ENCODE measurements at regions not wholly inside any gene's neighbourhood (a gene's known extent, or its start where the extent isn't known, plus 50 kb on each side); places are given as distances from the start of the nearest gene placed in this dataset.

DNA sequence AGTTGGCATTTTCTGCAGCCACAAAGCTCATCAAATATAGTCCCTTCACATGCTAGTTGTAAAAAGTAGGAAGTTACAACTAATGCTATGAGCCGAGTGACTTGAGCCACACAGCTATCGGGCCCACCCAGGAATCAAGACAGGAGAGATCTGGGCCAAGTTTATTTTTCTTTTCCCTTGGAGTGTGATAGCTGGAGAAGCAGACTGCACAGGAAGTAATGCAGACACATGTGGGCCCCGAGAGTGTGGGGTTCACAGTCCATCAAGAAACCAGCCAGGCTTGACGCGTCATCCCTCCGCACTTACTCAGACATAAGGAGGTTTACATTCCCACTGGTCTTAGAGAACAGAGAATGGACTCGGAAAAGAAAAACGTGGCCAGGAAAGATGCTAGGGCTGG, 403.1 kb upstream of the CDH11 start:
- DNase-seq: no peak

DNA sequence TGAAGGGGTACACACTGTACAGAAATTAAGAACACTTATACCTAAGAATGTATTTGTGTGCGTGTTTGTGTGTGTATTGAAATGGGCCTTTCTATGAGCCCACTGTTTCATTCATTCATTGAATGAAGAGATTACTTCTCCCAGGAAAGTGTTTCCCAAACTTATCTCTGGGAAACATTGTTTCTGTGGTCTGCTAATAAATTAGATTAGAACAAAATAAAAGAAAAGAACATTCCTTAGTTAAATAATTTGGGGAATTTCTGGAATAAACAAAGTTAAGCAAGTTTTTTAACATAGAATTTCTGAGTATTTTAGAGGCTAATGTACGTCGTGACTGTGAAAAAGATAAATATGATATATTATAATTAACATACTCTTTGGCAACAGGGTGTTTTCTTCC, 402.4 kb upstream of the CDH11 start:
- no peak for DNase-seq

DNA sequence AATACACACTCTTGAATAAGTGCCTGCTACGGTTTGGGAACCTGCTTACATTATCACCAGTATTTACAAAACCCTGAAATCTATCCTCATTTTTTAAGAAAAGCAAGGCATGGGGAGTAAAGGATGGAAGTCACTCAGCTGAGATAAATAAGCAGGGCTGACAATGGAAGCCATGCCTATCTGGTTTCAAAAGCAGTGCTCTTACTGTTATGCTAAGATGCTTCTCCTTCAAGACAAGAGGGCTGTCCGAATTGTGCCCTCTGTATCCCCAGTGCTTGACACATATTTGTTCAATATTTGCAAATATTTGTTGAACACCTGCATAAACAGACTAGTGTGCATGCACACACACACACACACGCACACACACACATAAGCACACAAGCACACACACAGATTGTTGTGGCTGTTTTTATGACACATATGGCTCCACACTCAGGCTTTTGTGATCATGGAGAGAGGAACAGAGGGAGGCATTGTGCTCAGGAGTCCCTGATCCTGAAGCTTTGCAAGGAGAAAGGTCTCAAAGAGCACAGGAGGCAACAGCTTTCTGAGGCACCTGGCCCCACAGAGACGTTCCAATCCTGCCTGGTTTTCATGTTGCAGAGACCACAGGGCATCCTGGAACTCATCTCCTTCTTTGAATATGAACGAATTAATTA, 401.6 kb upstream of the CDH11 start:
- no peak for DNase-seq

DNA sequence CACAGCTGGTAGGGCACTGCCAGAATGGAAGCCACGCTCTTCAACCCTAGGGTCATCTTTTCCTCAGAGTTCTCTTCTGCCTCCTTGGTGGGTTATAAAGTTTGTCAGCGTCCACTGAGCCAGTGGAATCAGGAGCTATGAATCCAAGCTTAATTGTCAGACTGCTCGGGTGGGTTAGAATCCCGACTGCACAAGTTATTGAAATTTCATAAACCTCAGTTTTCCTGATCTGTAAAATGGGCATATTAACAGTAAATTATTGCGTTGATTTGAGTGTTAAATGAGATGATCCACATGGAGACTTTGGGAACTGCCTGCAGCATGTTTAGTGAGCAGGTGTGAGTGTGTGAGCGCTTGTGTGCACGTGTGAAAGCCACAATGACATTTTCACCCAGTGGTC, 400.5 kb upstream of the CDH11 start:
- no peak for DNase-seq

DNA sequence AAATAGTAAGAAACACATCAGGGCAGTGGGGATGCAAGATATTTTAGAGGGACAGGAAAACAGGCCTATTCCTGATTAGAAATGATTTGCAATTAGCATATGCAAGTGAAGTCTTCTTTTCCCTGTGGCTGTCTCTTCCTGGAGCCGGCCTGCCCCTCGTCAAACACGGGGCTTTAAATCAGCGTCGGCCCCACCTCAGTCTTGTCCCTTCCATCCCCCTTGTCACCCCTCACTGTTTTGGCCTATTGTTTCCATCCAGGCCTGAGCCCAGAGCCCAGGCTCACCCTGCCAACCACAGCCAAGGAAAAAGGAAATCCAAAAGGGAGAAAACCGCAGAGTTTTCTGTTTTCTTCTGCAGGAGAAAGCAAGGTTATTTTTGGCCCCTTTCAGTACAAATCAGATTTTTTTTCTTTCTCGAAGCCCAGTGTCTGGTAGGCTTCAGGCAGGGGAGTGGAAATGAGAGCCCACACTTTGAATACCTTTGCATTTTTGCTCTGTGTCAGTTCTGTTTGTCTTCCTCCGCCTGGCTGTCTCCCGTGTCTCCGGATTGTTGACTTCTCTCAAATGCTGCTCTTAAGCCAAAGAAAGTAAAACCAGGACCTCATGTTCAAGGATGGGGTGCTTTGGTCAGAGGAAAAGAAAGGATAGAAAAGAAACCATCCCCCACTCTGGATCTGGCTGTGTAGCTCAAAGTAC, 399.9 kb upstream of the CDH11 start:
- no peak for DNase-seq

DNA sequence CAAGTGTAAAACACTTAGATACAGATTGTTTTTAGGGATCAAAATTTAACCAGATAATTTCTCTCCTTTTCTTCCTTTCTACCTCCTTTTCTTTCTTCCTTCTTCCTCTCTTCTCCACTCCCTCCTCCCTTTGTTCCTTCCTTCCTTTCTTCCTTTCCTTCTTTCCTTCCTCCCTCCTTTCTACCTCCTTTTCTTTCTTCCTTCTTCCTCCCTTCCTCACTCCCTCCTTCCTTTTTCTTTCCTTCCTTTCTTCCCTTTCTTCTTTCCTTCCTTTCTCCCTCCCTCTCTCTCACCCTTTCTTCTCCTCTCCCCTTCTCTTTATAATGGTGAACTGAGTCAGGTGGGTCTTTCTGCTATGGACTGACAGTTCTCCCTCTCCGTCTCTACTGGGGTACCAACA, 397.5 kb upstream of the CDH11 start:
- DNase-seq: no peak

DNA sequence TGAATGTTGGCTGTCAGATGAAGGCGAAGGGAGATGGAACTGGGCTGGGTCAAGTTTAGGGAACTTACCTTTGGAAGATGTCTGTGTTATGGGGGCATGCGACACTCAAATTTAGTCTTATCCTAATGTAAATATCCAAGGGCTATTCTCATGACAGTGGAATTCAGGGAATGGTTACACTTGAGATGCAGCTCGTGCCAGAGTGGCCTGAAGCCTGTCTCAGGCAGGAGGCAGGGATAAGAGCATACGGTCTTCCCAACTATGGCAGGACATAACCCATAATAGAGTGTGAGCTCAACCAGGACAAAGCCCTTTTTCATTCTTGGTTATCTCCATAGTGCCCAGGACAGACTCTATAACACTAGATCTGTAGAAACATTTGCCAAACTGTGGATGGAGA, 393.3 kb upstream of the CDH11 start:
- DNase-seq: no peak

DNA sequence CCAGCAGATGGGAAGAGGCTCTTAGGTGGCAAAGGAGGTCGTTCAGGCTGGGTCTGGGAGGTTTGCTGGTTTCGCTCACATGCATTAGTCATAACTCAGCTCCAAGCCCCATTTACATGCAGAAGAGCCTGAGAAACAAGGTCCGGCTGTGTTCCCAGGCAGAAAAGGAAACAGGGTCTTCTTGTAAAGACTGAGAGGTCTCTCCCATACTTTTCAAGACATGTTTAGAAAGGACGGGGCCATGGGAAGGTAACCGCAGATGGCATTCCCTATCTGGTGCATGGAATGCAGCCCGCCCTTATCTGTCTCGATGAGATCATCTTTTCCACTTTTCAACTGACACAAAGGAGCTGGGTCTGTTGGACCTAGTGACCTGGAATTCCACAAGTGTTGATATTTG, 389.0 kb upstream of the CDH11 start:
- no peak for DNase-seq

DNA sequence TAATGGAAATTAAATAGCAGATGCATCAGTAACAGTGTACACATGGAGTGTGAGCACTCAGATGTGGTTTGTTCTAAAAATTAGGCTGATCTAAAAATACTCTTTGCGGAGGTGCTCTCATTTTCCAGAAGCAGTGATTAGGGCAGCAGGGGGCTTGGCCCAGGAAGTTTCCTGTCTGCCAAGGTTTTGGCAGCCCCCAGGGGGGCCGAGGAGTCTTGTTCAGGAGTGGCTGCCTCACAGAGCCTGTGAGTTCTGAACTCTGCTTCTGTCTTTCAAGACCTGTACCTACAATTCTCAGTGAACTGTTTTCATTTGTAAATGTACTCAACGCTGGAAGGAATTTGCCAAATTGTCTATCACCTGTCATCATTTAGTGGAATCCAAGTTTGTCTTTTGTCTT, 388.4 kb upstream of the CDH11 start:
- no peak for DNase-seq

DNA sequence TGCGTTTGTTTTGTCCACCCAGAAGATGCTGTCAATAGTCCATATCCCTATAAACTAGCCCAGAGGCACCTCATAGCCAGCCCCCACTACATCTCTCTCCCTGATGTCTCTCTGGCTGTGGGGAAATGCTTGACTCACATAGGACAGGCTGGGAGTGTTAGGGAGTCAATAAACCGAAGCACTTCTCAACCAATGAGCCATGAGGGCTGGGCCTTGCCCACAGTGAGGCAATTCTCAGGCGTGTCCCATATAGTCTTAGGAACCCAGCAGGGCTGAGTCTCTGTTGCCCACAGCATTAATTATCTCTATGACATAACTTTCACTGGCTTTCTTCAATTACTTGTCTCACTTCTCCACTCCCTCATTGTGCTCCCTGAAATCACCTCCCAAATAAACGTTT, 387.3 kb upstream of the CDH11 start:
- no peak for DNase-seq

DNA sequence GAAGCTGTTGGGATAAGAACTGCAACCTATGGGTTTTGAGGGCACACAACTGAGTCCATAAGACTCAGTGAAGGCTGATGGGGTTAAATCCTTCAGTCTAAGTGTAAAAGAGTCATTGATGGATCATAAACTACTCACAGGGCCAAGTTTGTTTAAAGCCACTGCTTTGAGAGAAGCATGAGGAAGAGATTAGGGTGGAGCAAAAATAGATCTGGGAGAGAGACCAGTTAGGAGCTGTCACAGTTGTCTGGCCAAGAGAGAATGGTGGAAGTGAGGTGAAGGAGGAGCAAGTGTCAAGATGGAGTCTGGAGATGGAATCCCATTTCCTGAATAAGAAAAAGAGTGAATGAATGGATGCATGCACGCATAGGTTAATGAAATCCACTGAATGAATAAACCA, 379.1 kb upstream of the CDH11 start:
- no peak for DNase-seq

DNA sequence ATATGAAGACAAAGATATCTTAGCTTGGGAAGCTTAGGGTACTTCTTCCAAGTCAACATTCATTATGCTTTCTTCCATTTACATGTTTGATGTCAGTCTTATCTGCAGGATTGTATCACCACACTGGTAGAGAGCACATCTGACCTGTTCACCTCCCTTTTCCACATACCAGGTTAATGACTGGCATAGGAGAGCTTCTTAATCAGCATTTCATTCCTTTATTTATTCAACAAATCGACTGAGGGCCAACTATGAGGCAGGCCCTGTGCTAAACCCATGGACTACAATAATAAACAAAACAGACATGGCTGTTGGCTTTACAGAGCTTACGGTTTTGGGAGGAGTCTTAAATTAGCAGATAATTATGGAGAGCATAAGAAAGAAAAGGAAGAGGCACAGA, 378.1 kb upstream of the CDH11 start:
- no peak for DNase-seq

DNA sequence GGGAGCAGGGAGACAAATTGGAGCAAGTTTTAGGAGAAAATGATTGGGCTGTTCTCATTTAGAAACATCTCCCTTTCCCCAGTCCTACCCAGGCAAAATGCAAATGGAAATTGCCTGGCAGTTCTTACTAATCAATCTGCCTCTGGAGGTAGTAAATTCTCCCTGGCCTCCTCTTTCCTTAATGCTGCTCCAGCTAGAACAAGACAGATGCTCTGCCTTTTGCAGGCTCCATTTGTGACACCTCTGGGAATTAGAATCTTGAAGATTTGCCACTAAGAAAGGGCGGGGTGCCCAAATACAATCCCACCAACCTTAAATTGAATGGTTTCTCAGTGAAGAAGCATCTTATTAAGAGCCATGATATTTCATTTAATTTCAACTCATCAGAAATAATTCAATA, 377.7 kb upstream of the CDH11 start:
- DNase-seq: no peak

DNA sequence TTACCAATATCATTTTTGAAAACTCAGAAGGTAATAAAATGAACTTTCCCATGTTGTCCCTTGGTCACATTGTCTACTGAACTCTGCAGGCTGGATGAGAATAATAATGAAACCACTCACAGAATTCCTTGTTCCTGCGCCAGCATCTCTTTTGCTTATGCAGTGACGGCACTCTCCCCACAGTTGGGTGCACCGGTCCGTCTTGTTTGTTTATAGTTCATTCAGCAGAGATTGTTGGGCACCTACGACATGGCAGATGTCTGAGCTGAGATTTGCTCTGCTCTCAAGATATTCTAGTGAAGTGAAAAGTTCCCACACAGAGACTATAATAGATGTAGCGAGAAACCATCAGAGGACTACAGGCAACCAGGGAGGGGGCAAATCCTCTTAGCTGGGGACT, 375.7 kb upstream of the CDH11 start:
- no peak for DNase-seq

DNA sequence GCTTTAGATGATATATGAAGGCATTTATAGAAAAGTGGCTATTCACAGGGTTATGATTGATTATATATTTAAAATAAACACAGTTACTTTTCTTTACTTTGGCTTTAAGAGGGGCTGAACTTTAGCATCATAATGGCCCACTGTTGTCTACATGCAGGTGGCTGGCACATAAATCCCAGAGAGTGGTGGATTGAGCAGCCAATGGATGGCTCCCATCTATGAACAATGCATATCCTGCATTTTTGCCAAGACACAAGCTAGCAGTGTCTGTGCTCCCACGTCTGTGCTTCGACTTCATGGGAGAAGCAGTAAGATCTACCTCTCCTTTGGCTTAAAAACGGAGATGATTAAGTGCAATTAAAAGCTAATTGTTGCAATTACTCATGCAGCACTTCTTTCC, 373.2 kb upstream of the CDH11 start:
- no peak for DNase-seq

DNA sequence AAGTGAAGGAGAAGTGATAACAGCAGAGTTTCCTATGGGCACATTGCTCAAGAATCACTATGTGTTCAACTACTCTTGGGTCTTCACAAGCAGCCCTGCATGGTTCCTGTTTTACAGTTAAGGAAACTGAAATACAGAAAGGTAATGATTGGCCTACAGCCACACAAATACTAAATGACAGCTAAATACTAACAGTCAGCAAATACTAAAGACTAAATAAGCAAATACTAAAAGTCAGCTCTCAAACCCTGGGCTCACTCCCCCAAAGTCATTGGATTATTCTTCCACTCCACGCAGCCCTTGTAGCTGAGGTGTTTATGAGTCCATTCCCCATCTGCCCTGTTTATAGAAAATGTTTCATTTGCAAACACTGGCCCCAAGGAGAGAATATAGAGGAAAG, 372.7 kb upstream of the CDH11 start:
- DNase-seq: no peak

DNA sequence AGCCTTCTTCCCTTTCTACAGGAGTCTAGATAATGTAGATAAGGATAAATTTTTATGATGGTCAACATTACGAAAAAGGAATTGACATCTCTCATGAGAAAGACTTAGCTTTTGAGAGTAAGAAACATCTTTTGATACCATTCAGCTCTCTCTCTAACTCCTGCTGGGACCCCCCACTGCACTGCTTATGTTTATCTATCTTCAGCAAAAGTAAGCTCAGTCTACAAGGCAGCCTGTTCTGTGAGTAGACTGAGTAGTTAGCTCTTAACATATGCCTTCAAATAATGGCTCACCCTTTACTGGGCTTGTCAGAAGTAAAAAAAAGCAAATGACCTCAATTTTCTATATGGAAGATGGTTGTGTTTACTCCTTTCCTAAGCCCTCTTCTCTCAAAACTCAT, 372.2 kb upstream of the CDH11 start:
- no peak for DNase-seq

DNA sequence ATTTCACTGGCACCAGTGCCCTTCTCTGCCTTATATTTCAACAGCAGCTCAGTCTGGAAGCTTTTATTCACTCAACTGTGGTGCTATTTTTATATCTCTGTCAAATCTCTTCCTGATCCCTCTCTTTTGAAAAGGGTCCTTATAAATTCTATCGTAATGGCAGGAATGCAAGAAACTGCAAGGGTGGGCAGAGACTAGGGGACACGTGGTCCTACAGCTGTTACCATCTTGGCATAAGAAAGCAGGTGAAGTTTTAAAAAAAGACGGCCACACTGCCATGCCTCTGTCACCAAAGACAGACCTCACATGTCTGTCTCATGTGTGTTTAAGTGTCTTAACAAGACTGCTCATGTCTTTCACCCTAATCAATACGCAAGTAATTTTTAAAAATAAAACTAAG, 368.4 kb upstream of the CDH11 start:
- DNase-seq: no peak

DNA sequence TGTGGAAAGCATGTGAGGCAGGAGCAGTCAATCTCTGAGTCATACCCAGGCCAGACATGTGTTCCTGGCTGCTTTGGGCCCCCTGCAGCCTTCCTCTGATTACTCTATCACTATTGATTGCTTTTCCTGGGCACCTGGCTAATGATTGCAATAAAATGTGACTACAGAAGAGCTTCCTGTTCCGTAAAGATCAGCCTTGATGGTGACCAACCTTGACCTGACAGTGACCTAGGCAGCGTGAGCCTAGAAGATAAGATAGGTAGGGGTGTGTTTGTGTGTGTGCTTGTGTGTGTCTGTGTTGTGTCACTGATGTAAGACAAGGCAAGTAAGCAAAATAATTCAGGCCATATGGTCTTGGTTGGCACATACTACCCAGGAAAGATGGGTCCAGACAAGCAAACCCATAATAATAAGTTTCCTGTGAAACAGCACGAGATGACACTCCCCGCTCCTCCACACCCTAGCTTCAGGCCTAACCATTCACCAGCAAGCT, 367.7 kb upstream of the CDH11 start:
- no peak for DNase-seq

DNA sequence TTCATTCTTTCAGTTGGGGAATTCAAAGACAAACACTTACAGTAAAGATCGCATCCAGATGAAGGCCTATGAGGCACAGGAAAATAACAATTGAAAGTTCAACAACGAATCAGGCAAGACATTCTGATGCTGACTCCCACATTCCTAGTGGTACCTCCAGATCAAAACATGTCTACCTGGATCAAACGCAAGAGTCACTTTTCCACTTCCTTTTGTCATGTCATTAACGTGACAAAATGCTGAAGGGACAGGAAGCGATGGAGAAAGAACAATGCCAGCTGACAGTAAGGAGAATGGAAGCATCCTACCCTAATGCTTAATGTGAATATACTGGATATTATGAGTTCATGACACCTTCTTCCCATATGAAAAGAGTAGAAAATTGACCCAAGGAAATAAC, 365.4 kb upstream of the CDH11 start:
- no peak for DNase-seq

DNA sequence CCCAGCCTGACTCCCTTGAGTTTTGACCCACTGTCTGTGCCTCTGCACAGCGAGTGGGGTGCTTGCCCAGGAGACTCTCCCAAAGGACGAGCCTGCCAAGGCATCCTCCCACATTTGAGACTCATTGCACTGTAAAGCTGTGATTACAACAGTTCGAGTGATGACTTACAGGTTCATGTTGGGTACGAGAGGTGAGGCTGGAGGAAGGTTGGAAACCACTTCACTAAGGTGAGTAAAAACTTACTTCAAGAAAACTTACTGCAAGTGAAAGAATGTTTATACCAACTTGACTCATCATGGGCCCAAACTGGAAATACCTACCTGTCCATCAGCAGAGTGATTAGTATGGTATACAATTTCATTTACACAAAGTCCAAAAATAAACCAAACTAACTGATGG, 360.1 kb upstream of the CDH11 start:
- no peak for DNase-seq

DNA sequence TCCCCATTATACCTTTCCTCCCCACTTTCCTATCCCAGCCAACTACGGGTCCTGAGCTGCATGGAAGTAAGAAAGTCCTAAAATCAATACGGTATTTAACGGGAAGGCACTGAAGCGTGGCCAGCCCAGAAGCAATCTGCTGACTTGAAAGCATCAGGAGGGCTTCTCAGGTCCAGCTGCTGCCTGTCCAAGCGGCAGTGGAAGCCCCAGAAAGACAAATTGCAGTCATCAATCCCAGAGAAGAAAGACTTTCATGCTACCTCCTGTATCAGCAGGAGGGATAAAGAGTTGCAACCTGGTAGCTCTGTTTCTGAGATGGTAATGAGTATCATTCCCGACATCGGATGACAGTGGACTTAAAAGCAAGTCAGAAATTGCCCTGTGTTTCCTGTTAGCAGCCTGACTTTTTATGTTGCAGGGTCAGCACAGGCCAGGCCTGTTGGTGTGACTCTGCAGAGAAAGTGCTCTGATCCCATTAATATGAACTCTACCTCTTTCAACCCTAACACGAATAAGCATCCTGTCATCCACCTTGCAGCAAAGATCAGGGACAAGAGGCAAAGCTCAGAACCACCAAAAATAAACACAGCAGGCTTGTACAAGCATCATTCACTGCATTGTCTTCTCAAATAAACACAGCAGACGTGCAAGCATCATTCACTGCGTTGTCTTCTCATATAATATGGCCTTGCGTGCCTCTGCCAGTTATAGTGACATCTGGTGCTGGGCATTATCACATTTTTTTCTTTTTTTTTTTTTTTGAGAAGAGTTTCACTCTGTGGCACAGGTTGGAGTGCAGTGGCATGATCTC, 358.6 kb upstream of the CDH11 start:
- DNase-seq: no peak

DNA sequence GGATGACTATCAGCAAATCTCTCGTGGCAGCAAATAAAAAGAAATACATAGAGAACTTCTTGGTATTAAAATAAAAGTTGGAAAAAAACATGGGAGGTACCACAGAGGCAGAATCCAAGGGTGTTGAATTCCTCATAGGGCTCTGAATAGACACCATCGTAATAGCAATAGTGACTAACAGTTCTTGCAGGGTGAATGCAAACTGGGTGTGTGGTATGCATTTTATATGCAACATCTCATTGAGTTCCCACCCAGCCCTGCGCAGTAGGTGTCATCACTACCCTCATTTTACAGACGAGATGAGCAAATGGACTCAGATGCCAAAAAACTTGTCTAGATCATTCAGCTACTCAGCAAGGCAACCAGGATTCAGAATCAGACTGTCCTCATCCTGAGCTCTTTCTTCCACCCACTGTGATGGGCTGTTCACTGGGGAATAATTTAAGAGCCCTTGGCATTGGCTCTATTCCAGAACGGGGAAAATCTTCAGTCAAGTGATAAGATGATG, 354.6 kb upstream of the CDH11 start:
- DNase-seq: no peak

DNA sequence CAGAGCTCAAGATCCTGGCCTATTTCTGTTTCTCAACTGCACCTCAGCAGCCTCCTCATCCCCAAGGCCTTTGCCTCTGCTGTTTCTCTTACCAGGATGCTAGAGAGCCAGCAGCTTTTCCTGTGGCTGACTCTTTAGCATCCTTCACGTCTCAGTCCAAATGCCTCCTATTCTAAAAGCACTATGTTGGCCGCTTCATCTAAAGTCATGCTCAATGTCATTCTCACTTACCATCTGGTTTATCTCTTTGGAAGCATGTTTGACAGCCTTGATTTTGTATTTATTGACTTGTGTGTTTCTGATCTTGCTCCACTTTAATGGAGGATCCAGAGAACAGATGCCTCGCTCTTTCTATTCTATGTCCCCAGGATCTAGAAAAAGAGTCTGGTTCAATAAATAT, 351.8 kb upstream of the CDH11 start:
- DNase-seq: no peak
